AG09309 (cell line): ENCODE measurements at regions not wholly inside any gene's neighbourhood (a gene's known extent, or its start where the extent isn't known, plus 50 kb on each side); places are given as distances from the start of the nearest gene placed in this dataset.

Experiments
- DNase-seq: peaks from one replicate; pipeline ENCODE4 v3.0.0-alpha.2; 2010; ENCODE audit warnings: low read depth
- H3K4me3 ChIP-seq: 2 replicates; pipeline ENCODE4 v1.5.1; 2011; ENCODE audit warnings: mild to moderate bottlenecking, low read depth, low read length, moderate library complexity; ENCODE audit not compliant: control insufficient read depth
- CTCF ChIP-seq: IDR thresholded peaks from 2 replicates; pipeline ENCODE4 v1.5.1; 2011; ENCODE audit warnings: mild to moderate bottlenecking, low read depth, low read length, inconsistent platforms; ENCODE audit not compliant: insufficient read depth, control insufficient read depth; ENCODE audit errors: missing control alignments

GRCh38 chr10:84695902-84696301, 367.5 kb downstream of the CCSER2 start:
- TF ChIP-seq CTCF, result no peak
- H3K4me3 ChIP-seq, result no peak overlapping the region
- DNase-seq, result no peak

GRCh38 chr10:84696610-84697009, 368.2 kb downstream of the CCSER2 start:
- TF ChIP-seq CTCF, result no peak
- no peak for DNase-seq
- no peak overlapping the region for H3K4me3 ChIP-seq

- TF ChIP-seq CTCF, result no peak
- no peak for DNase-seq
- H3K4me3 ChIP-seq, result no peak overlapping the region
Observed at GRCh38 chr10:84698989-84699388, 370.6 kb downstream of the CCSER2 start.

GRCh38 chr10:84700668-84701369, 372.4 kb downstream of the CCSER2 start:
- H3K4me3 ChIP-seq, result no peak overlapping the region
- DNase-seq, result no peak
- no peak for TF ChIP-seq CTCF

GRCh38 chr10:84701370-84701720, 373.0 kb downstream of the CCSER2 start:
- no peak for TF ChIP-seq CTCF
- DNase-seq, result no peak
- no peak overlapping the region for H3K4me3 ChIP-seq

- DNase-seq, result no peak
- no peak overlapping the region for H3K4me3 ChIP-seq
- TF ChIP-seq CTCF, result no peak
Observed at GRCh38 chr10:84704101-84704500, 375.7 kb downstream of the CCSER2 start.

GRCh38 chr10:84706431-84706830, 378.0 kb downstream of the CCSER2 start:
- no peak for DNase-seq
- H3K4me3 ChIP-seq, result no peak overlapping the region
- no peak for TF ChIP-seq CTCF
